ENCODE measurements at regions not wholly inside any gene's neighbourhood (a gene's known extent, or its start where the extent isn't known, plus 50 kb on each side); places are given as distances from the start of the nearest gene placed in this dataset.

- H3K27ac ChIP-seq (ENCODE audit: insufficient read depth, low read length) = no peak overlapping the region
- H4K20me1 ChIP-seq (ENCODE audit: insufficient read depth, low read length) = no peaks in the 10 kb centered on the region
- dilution Hi-C loops (cut with HindIII; ENCODE audit: low sequenced_read_pairs, unreplicated experiment) = no loop called here
- in situ Hi-C loops (cut with MboI; ENCODE audit: low sequenced_read_pairs) = no loop called here
- H2AFZ ChIP-seq (replicated peaks; ENCODE audit: low read length, poor library complexity) = no peak overlapping the region
- intact Hi-C loops (cut with micrococcal nuclease) = no loop called here
- H4K5ac ChIP-seq (ENCODE audit: low read depth, low read length) = no peak overlapping the region
- H3K9me1 ChIP-seq (ENCODE audit: insufficient read depth, low read length) = no peaks in the 10 kb centered on the region
- ChIA-PET POLR2A (ENCODE audit: unreplicated experiment) (no interaction called here), CTCF (no interaction called here)
- H3K4me3 ChIP-seq (ENCODE audit: insufficient read depth, low read depth, low read length) = no peak overlapping the region
- H2BK5ac ChIP-seq (ENCODE audit: low read depth, low read length, poor library complexity, severe bottlenecking) = no peak overlapping the region
- H3K36me3 ChIP-seq (ENCODE audit: control insufficient read depth, insufficient read depth, low read length) = no peaks in the 10 kb centered on the region
- no peak for TF ChIP-seq FOS (IDR thresholded peaks at IDR 0.05; ENCODE audit: low read depth, low read length)
- no peak for TF ChIP-seq CEBPB (IDR thresholded peaks at IDR 0.05; ENCODE audit: low read depth, low read length)
- no peak for TF ChIP-seq BHLHE40 (IDR thresholded peaks at IDR 0.05; ENCODE audit: low read depth, low read length)
- TF ChIP-seq RFX5 (IDR thresholded peaks at IDR 0.05; ENCODE audit: low read depth, low read length) = no peak
- no peak for TF ChIP-seq SMC3 (IDR thresholded peaks at IDR 0.05; ENCODE audit: low read depth, low read length)
- no peak for TF ChIP-seq RCOR1 (IDR thresholded peaks at IDR 0.05; ENCODE audit: insufficient replicate concordance, low read length)
- H2BK15ac ChIP-seq (ENCODE audit: low read depth, low read length) = no peak overlapping the region
- H2BK120ac ChIP-seq (ENCODE audit: low read depth, low read length) = no peak overlapping the region
- no peak overlapping the region for H3K4me2 ChIP-seq (ENCODE audit: low read depth, low read length)
- H2AK9ac ChIP-seq (replicated peaks; ENCODE audit: low read depth, low read length, poor library complexity) = no peak overlapping the region
- ATAC-seq (ENCODE audit: low read depth) (no peak), DNase-seq (no peak)
- H3K56ac ChIP-seq (ENCODE audit: extremely low read depth, insufficient read depth, low read length) = no peak overlapping the region
- H2AK5ac ChIP-seq (ENCODE audit: low read depth, low read length) = no peak overlapping the region
- H3K9ac ChIP-seq (ENCODE audit: low read depth, low read length) = no peak overlapping the region
- no peak overlapping the region for H2BK20ac ChIP-seq (ENCODE audit: low read depth, low read length)
- H3K18ac ChIP-seq (ENCODE audit: low read depth, low read length) = no peak overlapping the region
- no peaks in the 10 kb centered on the region for H3K27me3 ChIP-seq (ENCODE audit: control insufficient read depth, insufficient read depth, low read length)
- 45% methylated on average over 1 of the region's 1 CpG; no CpG with 5 or more reads in 1 of the 2 experiments for WGBS, 2 experiments (ENCODE audit: extremely low coverage in 2 of 2, insufficient read length in 1 of 2)
- no peaks in the 10 kb centered on the region for H3K4me1 ChIP-seq (ENCODE audit: control insufficient read depth, insufficient read depth, low read length)
- no TSS peak for BruUV-seq (replicated peaks)
- no peaks in the 10 kb centered on the region for H3K9me3 ChIP-seq (ENCODE audit: control insufficient read depth, insufficient read depth, low read length)
- no peak overlapping the region for H4K91ac ChIP-seq (ENCODE audit: insufficient read depth, low read depth, low read length)
- no peak overlapping the region for H4K8ac ChIP-seq (ENCODE audit: low read depth in 2 of 2, low read length in 2 of 2)
- H3K14ac ChIP-seq (replicated peaks; ENCODE audit: low read depth, low read length) = no peak overlapping the region
- no peak overlapping the region for H3K23ac ChIP-seq (ENCODE audit: low read depth, low read length)
- H3K4ac ChIP-seq (ENCODE audit: low read depth, low read length) = no peak overlapping the region
- H3K79me1 ChIP-seq (ENCODE audit: low read depth in 1 of 2, low read length in 2 of 2) = no peaks in the 10 kb centered on the region
These were observed 170.3 kb upstream of the RAD23B start for GRCh38 chr9:107112707-107113243.
